Gastrocnemius medialis (tissue), 4 donors: ENCODE measurements at regions not wholly inside any gene's neighbourhood (a gene's known extent, or its start where the extent isn't known, plus 50 kb on each side); places are given as distances from the start of the nearest gene placed in this dataset.

Source experiments
- ATAC-seq, 2 donors: fragments of 150-250 bp; one replicate each; pipeline ENCODE4 v1.9.1; 2016
- DNase-seq, 2 donors: peaks; one replicate each; pipeline ENCODE4 v3.0.0-alpha.2; 2019
- H3K27ac ChIP-seq, 4 donors: fragments of 200-600 bp; sonication (generic); 1 replicate in 1 of 4; 2 replicates in 3 of 4; pipeline ENCODE4 v1.5.1; 2016 to 2018; ENCODE audit warnings: mild to moderate bottlenecking in 2 of 4, moderate library complexity in 1 of 4
- H3K27me3 ChIP-seq, 3 donors: fragments of 200-600 bp; sonication (generic) in 2 of 3; 1 replicate in 1 of 3; 2 replicates in 2 of 3; pipeline versions ENCODE4 v1.5.1 to v1.6.0; 2016 to 2019; ENCODE audit warnings: mild to moderate bottlenecking in 1 of 3, moderate library complexity in 1 of 3
- H3K36me3 ChIP-seq, 2 donors: fragments of 200-600 bp; sonication (generic) in 1 of 2; one replicate each; pipeline ENCODE4 v1.5.1; 2017 to 2018
- H3K4me1 ChIP-seq, 2 donors: fragments of 200-600 bp; sonication (generic) in 1 of 2; one replicate each; pipeline ENCODE4 v1.5.1; 2016 to 2017; ENCODE audit warnings: mild to moderate bottlenecking in 2 of 2
- H3K4me3 ChIP-seq, 4 donors: fragments of 200-600 bp; sonication (generic) in 3 of 4; 1 replicate in 1 of 4; 2 replicates in 3 of 4; pipeline ENCODE4 v1.5.1; 2016 to 2019; ENCODE audit warnings: mild to moderate bottlenecking in 2 of 4
- H3K9me3 ChIP-seq, 3 donors: fragments of 200-600 bp; sonication (generic) in 2 of 3; 1 replicate in 1 of 3; 2 replicates in 2 of 3; pipeline ENCODE4 v1.5.1; 2016 to 2019
- POLR2A ChIP-seq, 2 donors: fragments of 450-650 bp; IDR thresholded peaks; one replicate each; pipeline ENCODE4 v1.6.1; 2017; ENCODE audit warnings: antibody characterized with exemption in 2 of 2, mild to moderate bottlenecking in 2 of 2, moderate library complexity in 2 of 2
- in situ Hi-C, 4 donors: fragments of 200-750 bp; cut with MboI; loops; one replicate each; pipeline versions ENCODE4 v1.15.0 to v1.8.0; 2017; ENCODE audit warnings: low sequenced_read_pairs in 4 of 4
- intact Hi-C: fragments of 100-400 bp; cut with DNase I; formaldehyde crosslinking; loops from one replicate; pipeline ENCODE4 v1.15.1; 2023; ENCODE audit warnings: low total_unique reads
- TF ChIP-seq, protein P1 (sequence below), 5 experiments: fragments of 450-650 bp in 3 of 5; fragments of 200-600 bp in 2 of 5; sonication (generic) in 2 of 5; IDR thresholded peaks in 4 of 5; conservative IDR thresholded peaks in 1 of 5; 1 replicate in 4 of 5; 2 replicates in 1 of 5; pipeline ENCODE4 v1.5.1; 2016 to 2019; ENCODE audit warnings: antibody characterized with exemption in 5 of 5, mild to moderate bottlenecking in 3 of 5, moderate library complexity in 3 of 5

DNA sequence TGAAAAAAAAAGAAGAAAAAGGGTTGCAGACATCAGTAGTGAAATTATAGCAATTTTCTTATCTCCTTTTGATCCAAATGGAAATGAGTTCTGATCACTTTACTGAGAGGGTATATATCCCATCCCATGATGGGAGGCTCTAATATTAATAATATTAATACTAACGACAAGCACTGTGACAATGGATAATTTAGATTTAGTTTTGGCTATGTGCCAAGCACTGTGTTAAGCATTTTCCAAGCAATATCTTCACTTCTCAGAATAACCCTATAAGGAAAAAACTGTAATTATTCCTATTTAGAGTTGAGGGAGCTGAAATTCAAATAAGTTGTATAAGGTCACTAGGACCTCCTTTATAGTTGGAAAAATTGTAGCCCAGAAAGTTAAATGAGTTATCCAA lies 58.4 kb upstream of the ASTN2 start:
- DNase-seq (no peak), ATAC-seq (no peak)
- intact Hi-C loops (no loop called here), in situ Hi-C loops (no loop called here)
- no peak overlapping the region for H3K27ac ChIP-seq
- no peaks in the 10 kb centered on the region for H3K27me3 ChIP-seq
- H3K36me3 ChIP-seq, result no peaks in the 10 kb centered on the region
- H3K4me1 ChIP-seq, result no peaks in the 10 kb centered on the region
- H3K4me3 ChIP-seq, result no peak overlapping the region
- TF ChIP-seq POLR2A (IDR thresholded peaks at IDR 0.05), result no peak
- TF ChIP-seq, protein P1, sequence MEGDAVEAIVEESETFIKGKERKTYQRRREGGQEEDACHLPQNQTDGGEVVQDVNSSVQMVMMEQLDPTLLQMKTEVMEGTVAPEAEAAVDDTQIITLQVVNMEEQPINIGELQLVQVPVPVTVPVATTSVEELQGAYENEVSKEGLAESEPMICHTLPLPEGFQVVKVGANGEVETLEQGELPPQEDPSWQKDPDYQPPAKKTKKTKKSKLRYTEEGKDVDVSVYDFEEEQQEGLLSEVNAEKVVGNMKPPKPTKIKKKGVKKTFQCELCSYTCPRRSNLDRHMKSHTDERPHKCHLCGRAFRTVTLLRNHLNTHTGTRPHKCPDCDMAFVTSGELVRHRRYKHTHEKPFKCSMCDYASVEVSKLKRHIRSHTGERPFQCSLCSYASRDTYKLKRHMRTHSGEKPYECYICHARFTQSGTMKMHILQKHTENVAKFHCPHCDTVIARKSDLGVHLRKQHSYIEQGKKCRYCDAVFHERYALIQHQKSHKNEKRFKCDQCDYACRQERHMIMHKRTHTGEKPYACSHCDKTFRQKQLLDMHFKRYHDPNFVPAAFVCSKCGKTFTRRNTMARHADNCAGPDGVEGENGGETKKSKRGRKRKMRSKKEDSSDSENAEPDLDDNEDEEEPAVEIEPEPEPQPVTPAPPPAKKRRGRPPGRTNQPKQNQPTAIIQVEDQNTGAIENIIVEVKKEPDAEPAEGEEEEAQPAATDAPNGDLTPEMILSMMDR (IDR thresholded peaks at IDR 0.05 in 4 of 5, conservative IDR thresholded peaks at IDR 0.05 in 1 of 5), result no peak
- H3K9me3 ChIP-seq, result no peaks in the 10 kb centered on the region

DNA sequence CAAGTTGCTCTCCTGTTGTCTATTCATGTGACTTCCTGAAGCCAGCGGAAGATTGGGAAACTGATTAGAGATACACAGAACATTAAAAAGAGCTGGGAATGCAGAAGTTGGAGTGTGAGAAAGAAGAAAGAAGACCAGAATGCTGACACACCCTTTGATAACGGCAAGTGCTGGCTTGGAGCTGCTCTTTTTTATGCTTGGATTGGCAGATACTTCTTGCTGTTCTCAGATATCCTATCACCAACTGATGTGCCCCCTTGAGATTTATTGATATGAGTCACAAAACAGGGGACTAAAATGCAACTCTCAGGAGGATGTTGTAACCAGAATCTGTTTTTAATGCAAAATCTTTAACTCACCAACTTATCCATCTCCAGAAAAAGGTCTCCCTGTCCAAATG lies 56.0 kb upstream of the ASTN2 start:
- H3K9me3 ChIP-seq, result no peaks in the 10 kb centered on the region
- DNase-seq (no peak), ATAC-seq (no peak)
- no peak overlapping the region for H3K27ac ChIP-seq
- no peak overlapping the region for H3K4me3 ChIP-seq
- peaks cover 0 to under 1% of the 10 kb centered on the region in 2 donors for H3K4me1 ChIP-seq
- in situ Hi-C loops (no loop called here), intact Hi-C loops (no loop called here)
- no peaks in the 10 kb centered on the region for H3K27me3 ChIP-seq
- no peaks in the 10 kb centered on the region for H3K36me3 ChIP-seq
- TF ChIP-seq, protein P1 (IDR thresholded peaks at IDR 0.05 in 4 of 5, conservative IDR thresholded peaks at IDR 0.05 in 1 of 5), result no peak
- TF ChIP-seq POLR2A (IDR thresholded peaks at IDR 0.05), result no peak

DNA sequence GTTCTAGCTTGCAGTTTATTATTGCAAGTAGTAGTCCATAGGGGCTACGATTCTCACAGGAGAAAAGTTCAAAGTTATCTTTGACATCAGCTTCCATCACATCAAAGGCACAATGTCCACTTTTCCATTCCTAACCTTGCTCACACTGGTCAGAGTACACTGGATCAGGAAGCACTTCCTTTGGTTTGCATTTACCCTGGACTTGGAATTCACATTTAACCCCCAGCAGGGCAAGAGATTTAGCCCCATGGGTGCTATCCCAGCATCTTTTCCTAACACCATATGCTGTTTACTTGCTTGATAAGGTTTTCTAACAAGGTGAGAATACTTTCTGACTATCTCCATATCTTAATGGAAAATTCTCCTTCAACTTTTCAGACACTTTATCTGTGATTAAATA lies 55.6 kb upstream of the ASTN2 start:
- intact Hi-C loops, result no loop called here
- in situ Hi-C loops, result no loop called here
- ATAC-seq, result no peak
- TF ChIP-seq POLR2A (IDR thresholded peaks at IDR 0.05), result no peak
- TF ChIP-seq, protein P1 (IDR thresholded peaks at IDR 0.05 in 4 of 5, conservative IDR thresholded peaks at IDR 0.05 in 1 of 5), result no peak
- H3K27ac ChIP-seq, result no peak overlapping the region
- peaks cover 0 to 5% of the 10 kb centered on the region in 2 donors for H3K4me1 ChIP-seq
- DNase-seq, result no peak
- H3K27me3 ChIP-seq, result no peaks in the 10 kb centered on the region
- H3K36me3 ChIP-seq, result no peaks in the 10 kb centered on the region
- H3K4me3 ChIP-seq, result no peak overlapping the region
- H3K9me3 ChIP-seq, result no peaks in the 10 kb centered on the region

DNA sequence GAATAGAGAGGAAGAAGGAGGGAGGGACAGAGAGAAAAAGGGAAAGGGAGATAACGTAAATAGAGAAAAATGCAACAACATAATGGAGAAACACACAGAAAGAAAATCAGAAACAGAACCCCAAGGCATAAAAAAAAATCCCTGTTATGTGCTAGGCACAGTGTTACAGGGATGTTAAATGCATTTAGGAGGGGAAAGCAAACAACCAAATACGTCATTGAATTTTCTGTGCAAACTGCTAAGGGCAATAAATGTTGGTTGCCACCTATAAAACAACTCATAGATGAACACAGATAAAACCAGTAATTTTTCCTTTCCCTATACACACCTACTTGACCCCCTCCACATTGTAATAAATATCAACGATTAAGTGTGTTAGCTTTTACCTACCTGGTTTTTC lies 51.3 kb upstream of the ASTN2 start:
- intact Hi-C loops (no loop called here), in situ Hi-C loops (no loop called here)
- H3K27me3 ChIP-seq, result no peaks in the 10 kb centered on the region
- no peaks in the 10 kb centered on the region for H3K36me3 ChIP-seq
- no peak for DNase-seq
- H3K27ac ChIP-seq, result no peak overlapping the region
- TF ChIP-seq POLR2A (IDR thresholded peaks at IDR 0.05), result no peak
- TF ChIP-seq, protein P1 (IDR thresholded peaks at IDR 0.05 in 4 of 5, conservative IDR thresholded peaks at IDR 0.05 in 1 of 5), result no peak
- H3K9me3 ChIP-seq, result no peaks in the 10 kb centered on the region
- peaks cover 0 to 13% of the 10 kb centered on the region in 2 donors for H3K4me1 ChIP-seq
- no peak overlapping the region for H3K4me3 ChIP-seq
- ATAC-seq, result no peak

DNA sequence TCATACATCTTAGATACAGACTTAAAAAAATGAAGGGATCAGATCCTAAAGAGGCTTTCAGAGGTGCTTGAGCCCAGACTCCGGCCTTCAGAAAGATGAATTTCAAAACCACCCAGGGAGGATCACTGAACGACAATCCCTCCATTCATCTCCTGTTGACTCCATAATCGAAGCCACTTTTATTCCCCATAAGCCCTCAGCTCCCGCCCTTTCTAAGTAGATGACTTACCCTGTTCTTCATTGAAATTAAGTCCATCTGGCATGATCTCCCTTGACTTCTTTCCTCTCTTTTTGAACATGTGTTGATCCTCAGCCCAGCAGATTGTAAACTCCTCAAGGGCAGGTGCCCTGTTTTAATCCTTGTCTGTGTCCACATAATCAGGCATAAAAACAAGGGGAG lies 50.8 kb upstream of the ASTN2 start:
- ATAC-seq (no peak), DNase-seq (no peak)
- H3K9me3 ChIP-seq, result no peaks in the 10 kb centered on the region
- no peak for TF ChIP-seq POLR2A (IDR thresholded peaks at IDR 0.05)
- TF ChIP-seq, protein P1 (IDR thresholded peaks at IDR 0.05 in 4 of 5, conservative IDR thresholded peaks at IDR 0.05 in 1 of 5), result no peak
- intact Hi-C loops, result no loop called here
- peaks cover 0 to 13% of the 10 kb centered on the region in 2 donors for H3K4me1 ChIP-seq
- no peak overlapping the region for H3K27ac ChIP-seq
- H3K27me3 ChIP-seq, result no peaks in the 10 kb centered on the region
- no peaks in the 10 kb centered on the region for H3K36me3 ChIP-seq
- in situ Hi-C loops, result no loop called here
- no peak overlapping the region for H3K4me3 ChIP-seq
